ENCODE measurements at regions not wholly inside any gene's neighbourhood (a gene's known extent, or its start where the extent isn't known, plus 50 kb on each side); places are given as distances from the start of the nearest gene placed in this dataset.

DNA sequence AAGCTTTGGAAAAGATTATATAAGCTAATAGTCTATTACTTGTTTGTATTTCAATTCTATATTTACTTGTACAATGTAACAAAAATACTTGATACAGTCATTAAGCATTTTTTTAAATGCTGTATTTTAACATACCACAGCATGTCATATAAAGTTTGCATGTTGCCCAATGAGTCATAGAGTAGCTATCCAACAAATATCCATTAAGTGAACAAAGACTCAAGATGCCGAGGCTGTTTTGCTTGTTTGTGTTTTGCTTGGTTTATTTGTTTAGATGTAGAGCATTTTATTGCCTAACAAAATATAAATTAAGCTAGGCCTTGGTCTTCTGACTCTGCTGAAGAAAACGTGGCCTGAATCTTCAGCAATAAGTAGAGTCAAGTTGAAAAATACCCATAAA, 1584.3 kb upstream of the NUDT12 start:
- BruUV-seq (replicated peaks), result no TSS peak
- intact Hi-C loops (cut with micrococcal nuclease; ENCODE audit: unreplicated experiment), result no loop called here
- TF ChIP-seq CTCF (IDR thresholded peaks at IDR 0.05; ENCODE audit: unreplicated experiment), result no peak

DNA sequence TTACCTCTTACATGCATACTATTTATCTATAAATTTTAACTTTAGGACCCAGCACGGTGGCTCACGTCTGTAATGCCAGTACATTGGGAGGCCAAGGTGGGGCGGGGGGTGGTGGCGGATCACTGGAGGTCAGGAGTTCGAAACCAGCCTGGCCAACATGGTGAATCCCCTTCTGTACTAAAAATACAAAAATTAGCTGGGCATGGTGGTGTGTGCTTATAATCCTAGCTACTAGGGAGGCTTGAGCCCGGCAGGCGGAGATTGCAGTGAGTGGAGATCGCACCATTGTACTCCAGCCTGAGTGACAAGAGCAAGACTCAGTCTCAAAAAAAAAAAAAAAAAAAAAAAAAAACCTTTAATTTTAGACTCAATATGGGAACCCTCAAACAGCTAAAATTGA, 1582.6 kb upstream of the NUDT12 start:
- no TSS peak for BruUV-seq (replicated peaks)
- no peaks in the 10 kb centered on the region for H3K4me1 Mint-ChIP-seq (ENCODE audit: low read depth, unreplicated experiment)
- no peak overlapping the region for H3K4me3 Mint-ChIP-seq (ENCODE audit: low read depth, unreplicated experiment)
- H3K27me3 Mint-ChIP-seq (ENCODE audit: unreplicated experiment), result no peaks in the 10 kb centered on the region
- DNase-seq, result no peak
- intact Hi-C loops (cut with micrococcal nuclease; ENCODE audit: unreplicated experiment), result no loop called here
- no peaks in the 10 kb centered on the region for H3K9me3 Mint-ChIP-seq (ENCODE audit: low read depth, unreplicated experiment)
- TF ChIP-seq CTCF (IDR thresholded peaks at IDR 0.05; ENCODE audit: unreplicated experiment), result no peak
- CTCF ChIA-PET, result interaction anchor here (0.6 kb wide), 1 partner anchor 86 kb away, joined by 3 read pairs; no protein-coding TSS in a partner anchor
- H3K27ac Mint-ChIP-seq (ENCODE audit: unreplicated experiment), result no peak overlapping the region
- H3K36me3 Mint-ChIP-seq (ENCODE audit: insufficient read depth, unreplicated experiment), result no peaks in the 10 kb centered on the region

More for the DNA sequence above, 1584.3 kb upstream of the NUDT12 start:
- H3K36me3 Mint-ChIP-seq (ENCODE audit: insufficient read depth, unreplicated experiment), result no peaks in the 10 kb centered on the region
- no peaks in the 10 kb centered on the region for H3K4me1 Mint-ChIP-seq (ENCODE audit: low read depth, unreplicated experiment)
- no peaks in the 10 kb centered on the region for H3K27me3 Mint-ChIP-seq (ENCODE audit: unreplicated experiment)
- CTCF ChIA-PET, result no interaction called here
- no peak for DNase-seq
- H3K27ac Mint-ChIP-seq (ENCODE audit: unreplicated experiment), result no peak overlapping the region
- H3K4me3 Mint-ChIP-seq (ENCODE audit: low read depth, unreplicated experiment), result no peak overlapping the region
- H3K9me3 Mint-ChIP-seq (ENCODE audit: low read depth, unreplicated experiment), result no peaks in the 10 kb centered on the region

GRCh38 chr5:105134328-105134727, 1571.7 kb upstream of the NUDT12 start:
- no peak overlapping the region for H3K4me3 Mint-ChIP-seq (ENCODE audit: low read depth, unreplicated experiment)
- no peaks in the 10 kb centered on the region for H3K9me3 Mint-ChIP-seq (ENCODE audit: low read depth, unreplicated experiment)
- no peak for TF ChIP-seq CTCF (IDR thresholded peaks at IDR 0.05; ENCODE audit: unreplicated experiment)
- no TSS peak for BruUV-seq (replicated peaks)
- CTCF ChIA-PET, result no interaction called here
- no peaks in the 10 kb centered on the region for H3K36me3 Mint-ChIP-seq (ENCODE audit: insufficient read depth, unreplicated experiment)
- intact Hi-C loops (cut with micrococcal nuclease; ENCODE audit: unreplicated experiment), result no loop called here
- H3K4me1 Mint-ChIP-seq (ENCODE audit: low read depth, unreplicated experiment), result no peaks in the 10 kb centered on the region
- H3K27ac Mint-ChIP-seq (ENCODE audit: unreplicated experiment), result no peak overlapping the region
- no peaks in the 10 kb centered on the region for H3K27me3 Mint-ChIP-seq (ENCODE audit: unreplicated experiment)
- DNase-seq, result no peak

DNA sequence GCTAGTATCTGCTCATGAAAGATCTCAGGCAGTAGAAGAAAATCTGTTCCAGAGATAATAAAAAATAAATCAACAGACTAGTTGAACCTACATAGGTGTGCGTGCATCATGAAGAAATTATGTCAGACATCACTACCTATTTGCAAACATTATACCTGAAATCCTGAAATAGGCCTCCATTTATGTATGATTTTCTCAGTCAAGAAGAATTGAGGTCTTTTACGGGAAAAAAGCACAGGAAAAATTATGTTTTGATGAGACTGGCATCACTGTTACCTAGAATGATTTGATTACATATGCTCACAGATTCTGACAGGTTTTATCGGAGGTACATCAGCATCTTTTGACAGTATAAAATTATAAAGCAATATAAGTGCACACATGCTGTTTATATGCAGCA, 1570.5 kb upstream of the NUDT12 start:
- CTCF ChIA-PET, result no interaction called here
- H3K27ac Mint-ChIP-seq (ENCODE audit: unreplicated experiment), result no peak overlapping the region
- H3K4me1 Mint-ChIP-seq (ENCODE audit: low read depth, unreplicated experiment), result no peaks in the 10 kb centered on the region
- no peaks in the 10 kb centered on the region for H3K36me3 Mint-ChIP-seq (ENCODE audit: insufficient read depth, unreplicated experiment)
- DNase-seq, result no peak
- intact Hi-C loops (cut with micrococcal nuclease; ENCODE audit: unreplicated experiment), result no loop called here
- BruUV-seq (replicated peaks), result no TSS peak
- no peaks in the 10 kb centered on the region for H3K9me3 Mint-ChIP-seq (ENCODE audit: low read depth, unreplicated experiment)
- no peak for TF ChIP-seq CTCF (IDR thresholded peaks at IDR 0.05; ENCODE audit: unreplicated experiment)
- H3K4me3 Mint-ChIP-seq (ENCODE audit: low read depth, unreplicated experiment), result no peak overlapping the region
- H3K27me3 Mint-ChIP-seq (ENCODE audit: unreplicated experiment), result no peaks in the 10 kb centered on the region

DNA sequence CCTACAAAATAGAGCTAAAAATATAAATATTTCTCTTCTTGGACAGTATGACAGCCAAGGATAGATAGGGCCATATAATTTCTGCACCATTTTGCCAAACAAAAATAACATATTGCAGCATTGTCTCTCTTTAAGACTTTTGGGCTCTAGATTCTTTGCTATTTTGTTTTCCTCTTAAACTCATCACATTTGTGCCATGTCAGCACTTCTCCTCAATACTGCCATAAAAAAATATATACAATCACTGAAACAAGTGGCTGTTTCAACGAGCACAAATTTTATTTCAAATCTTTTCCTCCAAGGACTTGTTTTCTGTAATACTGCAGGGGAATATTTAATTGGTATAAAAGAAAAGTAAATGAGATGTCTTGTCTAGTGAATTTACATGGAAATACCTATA, 1570.0 kb upstream of the NUDT12 start:
- Mint-ChIP-seq H3K9me3 (ENCODE audit: low read depth, unreplicated experiment) (peaks cover 5% of the 10 kb centered on the region), H3K27me3 (ENCODE audit: unreplicated experiment) (no peaks in the 10 kb centered on the region), H3K4me3 (ENCODE audit: low read depth, unreplicated experiment) (no peak overlapping the region), H3K36me3 (ENCODE audit: insufficient read depth, unreplicated experiment) (no peaks in the 10 kb centered on the region), H3K4me1 (ENCODE audit: low read depth, unreplicated experiment) (no peaks in the 10 kb centered on the region), H3K27ac (ENCODE audit: unreplicated experiment) (no peak overlapping the region)
- no peak for DNase-seq
- intact Hi-C loops (cut with micrococcal nuclease; ENCODE audit: unreplicated experiment), result no loop called here
- CTCF ChIA-PET, result no interaction called here
- no TSS peak for BruUV-seq (replicated peaks)
- no peak for TF ChIP-seq CTCF (IDR thresholded peaks at IDR 0.05; ENCODE audit: unreplicated experiment)

All from Calu3 (cell line).